WTC11 (cell line): ENCODE measurements at regions not wholly inside any gene's neighbourhood (a gene's known extent, or its start where the extent isn't known, plus 50 kb on each side); places are given as distances from the start of the nearest gene placed in this dataset.

ENCODE experiments used
- ESRRA ChIP-seq: sonication (generic); formaldehyde crosslinking; IDR thresholded peaks from 2 replicates; pipeline ENCODE4 v1.8.1; 2022; ENCODE audit warnings: mild to moderate bottlenecking, missing genetic modification reagents, borderline replicate concordance
- FOXJ3 ChIP-seq: sonication (generic); formaldehyde crosslinking; IDR thresholded peaks from 2 replicates; pipeline ENCODE4 v1.9.0; 2021; ENCODE audit warnings: missing genetic modification reagents, mild to moderate bottlenecking, borderline replicate concordance
- TP53 ChIP-seq: sonication (generic); formaldehyde crosslinking; IDR thresholded peaks from 2 replicates; pipeline ENCODE4 v1.8.1; 2023; ENCODE audit warnings: mild to moderate bottlenecking, missing genetic modification reagents
- TF ChIP-seq, protein P1 (sequence below): sonication (generic); formaldehyde crosslinking; IDR thresholded peaks from 2 replicates; pipeline ENCODE4 v1.8.1; 2023; ENCODE audit warnings: mild to moderate bottlenecking, missing genetic modification reagents, moderate library complexity
- TF ChIP-seq, protein P2 (sequence below): fragments of 200-600 bp; IDR thresholded peaks from 2 replicates; pipeline ENCODE4 v1.8.0; 2022; ENCODE audit warnings: antibody characterized with exemption
- TF ChIP-seq, protein P3 (sequence below): sonication (generic); formaldehyde crosslinking; IDR thresholded peaks from 2 replicates; pipeline ENCODE4 v1.8.0; 2022; ENCODE audit warnings: mild to moderate bottlenecking, missing genetic modification reagents
- TF ChIP-seq, protein P4 (sequence below): sonication (generic); formaldehyde crosslinking; conservative IDR thresholded peaks from 2 replicates; pipeline ENCODE4 v1.8.1; 2023; ENCODE audit warnings: mild to moderate bottlenecking, low read depth, missing genetic modification reagents, moderate library complexity

DNA sequence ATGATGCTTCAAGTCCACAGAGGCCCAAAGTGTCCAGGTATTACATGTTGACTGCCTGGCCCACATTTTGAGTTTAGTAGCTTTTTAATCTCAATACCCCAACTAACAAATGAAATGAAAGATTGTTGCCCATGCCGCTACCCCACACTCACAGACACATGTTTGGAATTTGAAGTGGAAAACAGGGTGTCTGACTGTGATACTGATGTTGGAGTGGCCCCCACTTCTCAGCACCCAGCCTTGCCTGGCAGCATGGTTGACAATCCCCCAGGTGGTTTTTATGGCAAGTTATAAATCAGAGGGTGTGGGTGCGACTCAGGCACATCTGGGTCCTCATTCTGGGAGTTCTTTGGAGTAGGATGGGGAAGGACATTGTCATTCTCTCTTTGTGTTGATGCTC is 314.7 kb upstream of the ZNF32 start:
- TF ChIP-seq TP53 (CRISPR knock-in tag) = no peak
- TF ChIP-seq, protein P1, sequence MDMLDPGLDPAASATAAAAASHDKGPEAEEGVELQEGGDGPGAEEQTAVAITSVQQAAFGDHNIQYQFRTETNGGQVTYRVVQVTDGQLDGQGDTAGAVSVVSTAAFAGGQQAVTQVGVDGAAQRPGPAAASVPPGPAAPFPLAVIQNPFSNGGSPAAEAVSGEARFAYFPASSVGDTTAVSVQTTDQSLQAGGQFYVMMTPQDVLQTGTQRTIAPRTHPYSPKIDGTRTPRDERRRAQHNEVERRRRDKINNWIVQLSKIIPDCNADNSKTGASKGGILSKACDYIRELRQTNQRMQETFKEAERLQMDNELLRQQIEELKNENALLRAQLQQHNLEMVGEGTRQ (CRISPR knock-in tag) = no peak
- TF ChIP-seq, protein P2, sequence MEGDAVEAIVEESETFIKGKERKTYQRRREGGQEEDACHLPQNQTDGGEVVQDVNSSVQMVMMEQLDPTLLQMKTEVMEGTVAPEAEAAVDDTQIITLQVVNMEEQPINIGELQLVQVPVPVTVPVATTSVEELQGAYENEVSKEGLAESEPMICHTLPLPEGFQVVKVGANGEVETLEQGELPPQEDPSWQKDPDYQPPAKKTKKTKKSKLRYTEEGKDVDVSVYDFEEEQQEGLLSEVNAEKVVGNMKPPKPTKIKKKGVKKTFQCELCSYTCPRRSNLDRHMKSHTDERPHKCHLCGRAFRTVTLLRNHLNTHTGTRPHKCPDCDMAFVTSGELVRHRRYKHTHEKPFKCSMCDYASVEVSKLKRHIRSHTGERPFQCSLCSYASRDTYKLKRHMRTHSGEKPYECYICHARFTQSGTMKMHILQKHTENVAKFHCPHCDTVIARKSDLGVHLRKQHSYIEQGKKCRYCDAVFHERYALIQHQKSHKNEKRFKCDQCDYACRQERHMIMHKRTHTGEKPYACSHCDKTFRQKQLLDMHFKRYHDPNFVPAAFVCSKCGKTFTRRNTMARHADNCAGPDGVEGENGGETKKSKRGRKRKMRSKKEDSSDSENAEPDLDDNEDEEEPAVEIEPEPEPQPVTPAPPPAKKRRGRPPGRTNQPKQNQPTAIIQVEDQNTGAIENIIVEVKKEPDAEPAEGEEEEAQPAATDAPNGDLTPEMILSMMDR = no peak
- no peak for TF ChIP-seq FOXJ3
- TF ChIP-seq, protein P3, sequence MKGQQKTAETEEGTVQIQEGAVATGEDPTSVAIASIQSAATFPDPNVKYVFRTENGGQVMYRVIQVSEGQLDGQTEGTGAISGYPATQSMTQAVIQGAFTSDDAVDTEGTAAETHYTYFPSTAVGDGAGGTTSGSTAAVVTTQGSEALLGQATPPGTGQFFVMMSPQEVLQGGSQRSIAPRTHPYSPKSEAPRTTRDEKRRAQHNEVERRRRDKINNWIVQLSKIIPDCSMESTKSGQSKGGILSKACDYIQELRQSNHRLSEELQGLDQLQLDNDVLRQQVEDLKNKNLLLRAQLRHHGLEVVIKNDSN (CRISPR knock-in tag) = no peak
- TF ChIP-seq, protein P4, sequence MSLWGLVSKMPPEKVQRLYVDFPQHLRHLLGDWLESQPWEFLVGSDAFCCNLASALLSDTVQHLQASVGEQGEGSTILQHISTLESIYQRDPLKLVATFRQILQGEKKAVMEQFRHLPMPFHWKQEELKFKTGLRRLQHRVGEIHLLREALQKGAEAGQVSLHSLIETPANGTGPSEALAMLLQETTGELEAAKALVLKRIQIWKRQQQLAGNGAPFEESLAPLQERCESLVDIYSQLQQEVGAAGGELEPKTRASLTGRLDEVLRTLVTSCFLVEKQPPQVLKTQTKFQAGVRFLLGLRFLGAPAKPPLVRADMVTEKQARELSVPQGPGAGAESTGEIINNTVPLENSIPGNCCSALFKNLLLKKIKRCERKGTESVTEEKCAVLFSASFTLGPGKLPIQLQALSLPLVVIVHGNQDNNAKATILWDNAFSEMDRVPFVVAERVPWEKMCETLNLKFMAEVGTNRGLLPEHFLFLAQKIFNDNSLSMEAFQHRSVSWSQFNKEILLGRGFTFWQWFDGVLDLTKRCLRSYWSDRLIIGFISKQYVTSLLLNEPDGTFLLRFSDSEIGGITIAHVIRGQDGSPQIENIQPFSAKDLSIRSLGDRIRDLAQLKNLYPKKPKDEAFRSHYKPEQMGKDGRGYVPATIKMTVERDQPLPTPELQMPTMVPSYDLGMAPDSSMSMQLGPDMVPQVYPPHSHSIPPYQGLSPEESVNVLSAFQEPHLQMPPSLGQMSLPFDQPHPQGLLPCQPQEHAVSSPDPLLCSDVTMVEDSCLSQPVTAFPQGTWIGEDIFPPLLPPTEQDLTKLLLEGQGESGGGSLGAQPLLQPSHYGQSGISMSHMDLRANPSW (CRISPR knock-in tag) = no peak
- TF ChIP-seq ESRRA (CRISPR knock-in tag) = no peak
